Ishikawa (cell line): ENCODE measurements at regions not wholly inside any gene's neighbourhood (a gene's known extent, or its start where the extent isn't known, plus 50 kb on each side); places are given as distances from the start of the nearest gene placed in this dataset.

Experiments
- CEBPB ChIP-seq: IDR thresholded peaks from 2 replicates; pipeline ENCODE4 v1.6.1; 2012
- EGR1 ChIP-seq: IDR thresholded peaks from 2 replicates; pipeline ENCODE4 v1.6.1; 2012
- TAF1 ChIP-seq: IDR thresholded peaks from 2 replicates; pipeline ENCODE4 v1.6.1; 2012; ENCODE audit warnings: low read depth, mild to moderate bottlenecking
- TCF12 ChIP-seq: IDR thresholded peaks from 2 replicates; pipeline ENCODE4 v1.6.1; 2012; ENCODE audit warnings: low read depth

- no peak for TF ChIP-seq EGR1
- no peak for TF ChIP-seq CEBPB
- TF ChIP-seq TAF1, result no peak
- no peak for TF ChIP-seq TCF12
Observed at GRCh38 chr12:124420041-124420995, 125.4 kb downstream of the RFLNA start.
